Neural cell (in vitro differentiated cells): ENCODE measurements at regions not wholly inside any gene's neighbourhood (a gene's known extent, or its start where the extent isn't known, plus 50 kb on each side); places are given as distances from the start of the nearest gene placed in this dataset.

Experiments
- H2AFZ ChIP-seq: fragments of 200-600, 300-800 bp; sonication (generic), shearing (Covaris generic); 2 replicates; pipeline ENCODE4 v1.6.0; 2014; ENCODE audit warnings: low read depth, mild to moderate bottlenecking, antibody characterized with exemption, low read length, moderate library complexity
- H3F3A ChIP-seq: fragments of 200-600 bp; shearing (Covaris generic); 2 replicates; pipeline ENCODE4 v1.6.1; 2016; ENCODE audit warnings: mild to moderate bottlenecking, moderate library complexity, mixed read lengths, antibody characterized with exemption, low read length; ENCODE audit not compliant: insufficient read depth, poor library complexity, severe bottlenecking
- H3K27ac ChIP-seq: fragments of 200-600, 300-800 bp; sonication (generic), shearing (Covaris generic); 2 replicates; pipeline ENCODE4 v1.5.1; 2014; ENCODE audit warnings: mild to moderate bottlenecking, low read length, moderate library complexity
- H3K27me3 ChIP-seq: fragments of 300-800, 200-600 bp; sonication (generic), shearing (Covaris generic); 2 replicates; pipeline ENCODE4 v1.6.0; 2014; ENCODE audit warnings: mild to moderate bottlenecking, low read depth, low read length, moderate library complexity; ENCODE audit not compliant: insufficient read depth
- H3K36me3 ChIP-seq: fragments of 300-800, 200-600 bp; sonication (generic), shearing (Covaris generic); 2 replicates; pipeline ENCODE4 v1.5.1; 2014; ENCODE audit warnings: mild to moderate bottlenecking, antibody characterized with exemption, low read length, moderate library complexity; ENCODE audit not compliant: insufficient read depth
- H3K4me2 ChIP-seq: fragments of 300-800, 200-600 bp; sonication (generic), shearing (Covaris generic); 2 replicates; pipeline ENCODE4 v1.6.0; 2014; ENCODE audit warnings: mild to moderate bottlenecking, low read length
- H3K4me3 ChIP-seq: fragments of 300-800, 200-600 bp; sonication (generic), shearing (Covaris generic); 2 replicates; pipeline ENCODE4 v1.5.1; 2014; ENCODE audit warnings: mild to moderate bottlenecking, low read length, moderate library complexity
- H3K79me2 ChIP-seq: fragments of 200-600 bp; shearing (Covaris generic); replicated peaks from 2 replicates; pipeline ENCODE4 v1.6.0; 2014; ENCODE audit warnings: mild to moderate bottlenecking, low read length, moderate library complexity; ENCODE audit not compliant: insufficient read depth
- H3K9ac ChIP-seq: fragments of 300-800, 200-600 bp; sonication (generic), shearing (Covaris generic); 2 replicates; pipeline ENCODE4 v1.6.1; 2016; ENCODE audit warnings: mild to moderate bottlenecking, low read length, mixed read lengths
- H3K9me2 ChIP-seq: fragments of 200-600 bp; shearing (Covaris generic); 2 replicates; pipeline ENCODE4 v1.6.1; 2016; ENCODE audit warnings: mild to moderate bottlenecking, low read length, mixed read lengths; ENCODE audit not compliant: insufficient read depth
- H3K9me3 ChIP-seq: fragments of 200-600, 300-800 bp; sonication (generic), shearing (Covaris generic); 2 replicates; pipeline ENCODE4 v1.6.1; 2016; ENCODE audit warnings: mild to moderate bottlenecking, mixed run types, low read length, moderate library complexity, mixed read lengths
- H4K20me1 ChIP-seq: fragments of 200-600 bp; shearing (Covaris generic); 2 replicates; pipeline ENCODE4 v1.6.1; 2016; ENCODE audit warnings: mild to moderate bottlenecking, mixed run types; ENCODE audit not compliant: insufficient read depth
- CTCF ChIP-seq: fragments of 450-650 bp; IDR thresholded peaks from 2 replicates; pipeline ENCODE4 v1.5.1; 2014; ENCODE audit warnings: antibody characterized with exemption, mild to moderate bottlenecking, moderate library complexity; ENCODE audit not compliant: poor library complexity, severe bottlenecking
- EP300 ChIP-seq: fragments of 450-650 bp; conservative IDR thresholded peaks from 2 replicates; pipeline ENCODE4 v1.6.1; 2014; ENCODE audit warnings: antibody characterized with exemption, mild to moderate bottlenecking, moderate library complexity; ENCODE audit not compliant: poor library complexity, severe bottlenecking
- EZH2 ChIP-seq: fragments of 200-600, 300-800 bp; shearing (Covaris generic), sonication (generic); IDR thresholded peaks from 2 replicates; pipeline ENCODE4 v1.6.1; 2014; ENCODE audit warnings: antibody characterized with exemption, low read length, borderline replicate concordance, mild to moderate bottlenecking; ENCODE audit not compliant: insufficient read depth, poor library complexity, severe bottlenecking
- MXI1 ChIP-seq: fragments of 450-650 bp; conservative IDR thresholded peaks from 2 replicates; pipeline ENCODE4 v1.6.1; 2014; ENCODE audit warnings: antibody characterized with exemption, mild to moderate bottlenecking; ENCODE audit not compliant: poor library complexity, severe bottlenecking
- POLR2AphosphoS5 ChIP-seq: IDR thresholded peaks from 2 replicates; pipeline ENCODE4 v1.6.1; 2012
- RAD21 ChIP-seq: fragments of 450-650 bp; conservative IDR thresholded peaks from 2 replicates; pipeline ENCODE4 v1.6.1; 2014; ENCODE audit warnings: antibody characterized with exemption, mild to moderate bottlenecking, moderate library complexity
- REST ChIP-seq: IDR thresholded peaks from 2 replicates; pipeline ENCODE4 v1.6.1; 2012; ENCODE audit warnings: borderline replicate concordance
- SMC3 ChIP-seq: fragments of 450-650 bp; conservative IDR thresholded peaks from 2 replicates; pipeline ENCODE4 v1.6.1; 2014; ENCODE audit warnings: antibody characterized with exemption, mild to moderate bottlenecking, moderate library complexity; ENCODE audit not compliant: poor library complexity
- TAF1 ChIP-seq: IDR thresholded peaks from 2 replicates; pipeline ENCODE4 v1.6.1; 2012; ENCODE audit warnings: low read depth

GRCh38 chr14:29222006-29222405 is 455.4 kb downstream of the FOXG1 start:
- Histone ChIP-seq H3K4me2 (peak overlapping the region; percentile 69), H3K79me2 (peaks cover 79% of the 10 kb centered on the region), H3K9me3 (no peaks in the 10 kb centered on the region), H2AFZ (no peak overlapping the region), H3K9me2 (no peaks in the 10 kb centered on the region), H3K27ac (no peak overlapping the region), H3K36me3 (no peaks in the 10 kb centered on the region), H4K20me1 (no peaks in the 10 kb centered on the region), H3F3A (no peaks in the 10 kb centered on the region), H3K27me3 (no peaks in the 10 kb centered on the region), H3K9ac (peak overlapping the region; percentile 23), H3K4me3 (peak overlapping the region; percentile 54)
- no peak for TF ChIP-seq EZH2
- no peak for TF ChIP-seq RAD21
- no peak for TF ChIP-seq CTCF
- TF ChIP-seq SMC3: no peak
- TF ChIP-seq POLR2AphosphoS5: no peak
- TF ChIP-seq MXI1: no peak
- TF ChIP-seq EP300: no peak
- TF ChIP-seq TAF1: no peak
- TF ChIP-seq REST: no peak

GRCh38 chr14:29222671-29223268 is 456.2 kb downstream of the FOXG1 start:
- H2AFZ ChIP-seq: no peak overlapping the region
- H3K27me3 ChIP-seq: no peaks in the 10 kb centered on the region
- no peak overlapping the region for H3K27ac ChIP-seq
- H3F3A ChIP-seq: no peaks in the 10 kb centered on the region
- TF ChIP-seq RAD21: peak; percentile 84
- TF ChIP-seq CTCF: peak; percentile 87
- TF ChIP-seq SMC3: peak; percentile 83
- TF ChIP-seq MXI1: no peak
- TF ChIP-seq TAF1: no peak
- TF ChIP-seq REST: no peak
- peaks cover 77% of the 10 kb centered on the region for H3K79me2 ChIP-seq
- no peaks in the 10 kb centered on the region for H3K36me3 ChIP-seq
- no peaks in the 10 kb centered on the region for H3K9me3 ChIP-seq
- H3K9me2 ChIP-seq: no peaks in the 10 kb centered on the region
- H4K20me1 ChIP-seq: no peaks in the 10 kb centered on the region
- H3K9ac ChIP-seq: no peak overlapping the region
- peak overlapping the region; percentile 69 for H3K4me2 ChIP-seq
- peak overlapping the region; percentile 54 for H3K4me3 ChIP-seq
